Endothelial cell (in vitro differentiated cells): ENCODE measurements at regions not wholly inside any gene's neighbourhood (a gene's known extent, or its start where the extent isn't known, plus 50 kb on each side); places are given as distances from the start of the nearest gene placed in this dataset.

Experiments used
- DNase-seq: peaks from one replicate; pipeline ENCODE4 v3.0.0; 2021; ENCODE audit warnings: low spot score
- H3K27ac Mint-ChIP-seq: one replicate; pipeline ENCODE4 v1.8.0; 2021; ENCODE audit warnings: mixed read lengths, inconsistent platforms; ENCODE audit not compliant: unreplicated experiment
- H3K27me3 Mint-ChIP-seq: one replicate; pipeline ENCODE4 v1.8.0; 2021; ENCODE audit warnings: mild to moderate bottlenecking, moderate library complexity, mixed read lengths, inconsistent platforms; ENCODE audit not compliant: unreplicated experiment
- H3K36me3 Mint-ChIP-seq: one replicate; pipeline ENCODE4 v1.8.0; 2021; ENCODE audit warnings: mild to moderate bottlenecking, low read depth, mixed read lengths, inconsistent platforms; ENCODE audit not compliant: unreplicated experiment
- H3K4me1 Mint-ChIP-seq: one replicate; pipeline ENCODE4 v1.8.0; 2021; ENCODE audit warnings: mild to moderate bottlenecking, mixed read lengths, inconsistent platforms; ENCODE audit not compliant: unreplicated experiment
- H3K4me3 Mint-ChIP-seq: one replicate; pipeline ENCODE4 v1.8.0; 2021; ENCODE audit warnings: mild to moderate bottlenecking, mixed read lengths, inconsistent platforms; ENCODE audit not compliant: unreplicated experiment
- H3K9me3 Mint-ChIP-seq: one replicate; pipeline ENCODE4 v1.8.0; 2021; ENCODE audit warnings: mixed read lengths, inconsistent platforms; ENCODE audit not compliant: unreplicated experiment
- TF ChIP-seq, protein P1 (sequence below): fragments of 200-600 bp; sonication (generic); IDR thresholded peaks from one replicate; pipeline ENCODE4 v1.5.0; 2021; ENCODE audit warnings: antibody characterized with exemption; ENCODE audit not compliant: unreplicated experiment

- no peak overlapping the region for H3K4me3 Mint-ChIP-seq
- no peak overlapping the region for H3K27ac Mint-ChIP-seq
- no peak for DNase-seq
- no peaks in the 10 kb centered on the region for H3K36me3 Mint-ChIP-seq
- TF ChIP-seq, protein P1, sequence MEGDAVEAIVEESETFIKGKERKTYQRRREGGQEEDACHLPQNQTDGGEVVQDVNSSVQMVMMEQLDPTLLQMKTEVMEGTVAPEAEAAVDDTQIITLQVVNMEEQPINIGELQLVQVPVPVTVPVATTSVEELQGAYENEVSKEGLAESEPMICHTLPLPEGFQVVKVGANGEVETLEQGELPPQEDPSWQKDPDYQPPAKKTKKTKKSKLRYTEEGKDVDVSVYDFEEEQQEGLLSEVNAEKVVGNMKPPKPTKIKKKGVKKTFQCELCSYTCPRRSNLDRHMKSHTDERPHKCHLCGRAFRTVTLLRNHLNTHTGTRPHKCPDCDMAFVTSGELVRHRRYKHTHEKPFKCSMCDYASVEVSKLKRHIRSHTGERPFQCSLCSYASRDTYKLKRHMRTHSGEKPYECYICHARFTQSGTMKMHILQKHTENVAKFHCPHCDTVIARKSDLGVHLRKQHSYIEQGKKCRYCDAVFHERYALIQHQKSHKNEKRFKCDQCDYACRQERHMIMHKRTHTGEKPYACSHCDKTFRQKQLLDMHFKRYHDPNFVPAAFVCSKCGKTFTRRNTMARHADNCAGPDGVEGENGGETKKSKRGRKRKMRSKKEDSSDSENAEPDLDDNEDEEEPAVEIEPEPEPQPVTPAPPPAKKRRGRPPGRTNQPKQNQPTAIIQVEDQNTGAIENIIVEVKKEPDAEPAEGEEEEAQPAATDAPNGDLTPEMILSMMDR = no peak
- H3K27me3 Mint-ChIP-seq = no peaks in the 10 kb centered on the region
- no peaks in the 10 kb centered on the region for H3K9me3 Mint-ChIP-seq
- H3K4me1 Mint-ChIP-seq = no peaks in the 10 kb centered on the region
These were observed 1920.5 kb upstream of the PCDH7 start for GRCh38 chr4:28799696-28800095.

DNA sequence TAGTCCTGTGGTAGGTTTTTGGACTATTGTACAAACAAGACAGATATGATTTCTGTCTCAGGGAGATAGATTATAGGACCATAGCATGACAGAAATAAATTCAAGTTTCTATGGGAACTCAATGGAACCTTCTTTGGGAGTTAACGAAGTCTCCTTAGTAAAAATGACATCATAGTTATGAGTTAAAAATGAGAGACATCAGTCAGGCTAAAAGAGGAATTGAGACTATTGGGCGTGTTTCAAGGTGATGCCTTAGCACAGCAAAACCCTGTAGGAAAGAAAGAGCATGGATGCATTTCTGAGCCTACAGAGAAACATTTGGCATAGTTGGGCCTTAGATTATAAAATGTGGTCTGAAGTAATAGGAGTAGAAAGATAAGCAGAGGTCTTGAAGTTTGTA, 1909.1 kb upstream of the PCDH7 start:
- H3K27me3 Mint-ChIP-seq = no peaks in the 10 kb centered on the region
- H3K36me3 Mint-ChIP-seq = no peaks in the 10 kb centered on the region
- H3K9me3 Mint-ChIP-seq = no peaks in the 10 kb centered on the region
- no peak overlapping the region for H3K4me3 Mint-ChIP-seq
- TF ChIP-seq, protein P1 = no peak
- H3K4me1 Mint-ChIP-seq = no peaks in the 10 kb centered on the region
- H3K27ac Mint-ChIP-seq = no peak overlapping the region
- DNase-seq = no peak

DNA sequence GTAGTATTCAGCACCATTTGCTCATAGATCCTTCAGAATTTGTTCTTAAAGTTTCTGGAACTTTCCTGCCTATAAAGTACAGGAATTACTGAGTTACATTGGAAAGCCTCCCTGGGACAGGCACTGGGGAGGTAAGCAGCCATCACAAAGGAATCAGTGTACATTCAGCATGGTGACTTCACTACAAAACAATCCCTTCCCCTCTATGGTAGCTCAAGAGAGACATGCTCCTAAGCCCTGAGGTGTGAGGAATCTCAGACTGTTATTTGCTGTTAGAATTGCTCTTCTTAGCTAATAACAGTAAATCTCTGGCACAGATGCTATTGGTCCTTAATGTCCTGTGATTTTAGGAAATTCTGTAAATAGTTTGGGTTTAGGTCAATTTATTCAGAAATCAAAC, 1898.0 kb upstream of the PCDH7 start:
- Mint-ChIP-seq H3K27me3 (no peaks in the 10 kb centered on the region), H3K4me3 (no peak overlapping the region), H3K36me3 (no peaks in the 10 kb centered on the region), H3K9me3 (no peaks in the 10 kb centered on the region), H3K27ac (no peak overlapping the region), H3K4me1 (no peaks in the 10 kb centered on the region)
- no peak for DNase-seq
- TF ChIP-seq, protein P1 = no peak

DNA sequence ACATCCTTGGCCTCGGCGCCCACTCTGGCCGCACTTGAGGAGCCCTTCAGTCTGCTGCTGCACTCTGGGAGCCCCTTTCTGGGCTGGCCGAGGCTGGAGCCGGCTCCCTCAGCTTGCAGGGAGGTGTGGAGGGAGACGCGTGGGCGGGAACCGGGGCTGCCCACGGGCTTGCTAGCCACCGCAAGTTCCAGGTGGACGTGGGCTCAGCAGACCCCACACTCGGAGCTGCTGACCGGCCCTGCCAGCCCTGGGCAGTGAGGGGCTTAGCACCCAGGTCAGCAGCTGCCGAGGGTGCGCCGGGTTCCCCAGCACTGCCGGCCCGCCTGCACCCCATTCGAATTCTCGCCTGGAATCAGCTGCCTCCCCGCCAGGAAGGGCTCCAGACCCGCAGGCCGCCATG, 1892.3 kb upstream of the PCDH7 start:
- Mint-ChIP-seq H3K9me3 (no peaks in the 10 kb centered on the region), H3K27me3 (no peaks in the 10 kb centered on the region), H3K4me1 (no peaks in the 10 kb centered on the region), H3K27ac (no peak overlapping the region), H3K4me3 (no peak overlapping the region), H3K36me3 (no peaks in the 10 kb centered on the region)
- TF ChIP-seq, protein P1 = no peak
- DNase-seq = no peak

GRCh38 chr4:28831867-28832266, 1888.3 kb upstream of the PCDH7 start:
- Mint-ChIP-seq H3K27me3 (no peaks in the 10 kb centered on the region), H3K36me3 (no peaks in the 10 kb centered on the region), H3K27ac (no peak overlapping the region), H3K4me1 (no peaks in the 10 kb centered on the region), H3K4me3 (no peak overlapping the region), H3K9me3 (no peaks in the 10 kb centered on the region)
- DNase-seq = no peak
- TF ChIP-seq, protein P1 = no peak
